Fibroblast of lung (primary cell): ENCODE measurements at regions not wholly inside any gene's neighbourhood (a gene's known extent, or its start where the extent isn't known, plus 50 kb on each side); places are given as distances from the start of the nearest gene placed in this dataset.

Experiments
- CTCF ChIP-seq, 2 donors: IDR thresholded peaks in 1 of 2; conservative IDR thresholded peaks in 1 of 2; 1 replicate in 1 of 2; 2 replicates in 1 of 2; pipeline ENCODE4 v1.5.1; 2011 to 2012; ENCODE audit warnings: low read length in 2 of 2, control low read depth in 1 of 2, inconsistent platforms in 1 of 2, low read depth in 1 of 2, mild to moderate bottlenecking in 1 of 2
- EZH2 ChIP-seq: IDR thresholded peaks from 2 replicates; pipeline ENCODE4 v1.5.1; 2012; ENCODE audit warnings: low read length, control low read depth, mild to moderate bottlenecking; ENCODE audit errors: missing control alignments

GRCh38 chr5:110116539-110116938 lies 426.8 kb downstream of the MAN2A1 start:
- no peak for TF ChIP-seq EZH2
- TF ChIP-seq CTCF (conservative IDR thresholded peaks at IDR 0.05 in 1 of 2, IDR thresholded peaks at IDR 0.05 in 1 of 2; ENCODE audit: low read depth in 1 of 2, low read length in 2 of 2): no peak
